ENCODE measurements at regions not wholly inside any gene's neighbourhood (a gene's known extent, or its start where the extent isn't known, plus 50 kb on each side); places are given as distances from the start of the nearest gene placed in this dataset.

GRCh38 chr5:62948301-62948700 lies 369.7 kb downstream of the LRRC70 start (continued):
- TF ChIP-seq ZBTB1 (CRISPR knock-in tag; IDR thresholded peaks at IDR 0.05; ENCODE audit: borderline replicate concordance, low read depth) (no peak), ARNT (IDR thresholded peaks at IDR 0.05) (no peak), MCM5 (IDR thresholded peaks at IDR 0.05; ENCODE audit: low read depth) (no peak), MCM2 (IDR thresholded peaks at IDR 0.05; ENCODE audit: low read depth) (no peak), CBX1 (IDR thresholded peaks at IDR 0.05; ENCODE audit: low read depth) (no peak), POLR2G (IDR thresholded peaks at IDR 0.05; ENCODE audit: low read depth, low read length) (no peak), BCL6 (CRISPR knock-in tag; IDR thresholded peaks at IDR 0.05) (no peak)

- WGBS (ENCODE audit: insufficient coverage, low coverage, missing lambda C conversion rate), result 0% methylated on average over 4 of the region's 4 CpGs
- intact Hi-C loops (cut with micrococcal nuclease), result no loop called here
- H3K4me3 ChIP-seq, result no peak overlapping the region
- H3K4me2 ChIP-seq (ENCODE audit: insufficient read depth, low read length), result no peak overlapping the region
- CTCF ChIA-PET (ENCODE audit: low intra/inter-chr PET ratio), result no interaction called here
- no peaks in the 10 kb centered on the region for H3K36me3 ChIP-seq (ENCODE audit: control insufficient read depth, insufficient read depth, low read length)
- no peaks in the 10 kb centered on the region for H3K9me3 ChIP-seq (replicated peaks; ENCODE audit: control insufficient read depth, insufficient read depth, low read depth, low read length)
- in situ Hi-C loops (cut with MboI), result no loop called here
- TF ChIP-seq ARID3B (CRISPR knock-in tag; IDR thresholded peaks at IDR 0.05; ENCODE audit: borderline replicate concordance), result no peak
- no peak for TF ChIP-seq COPS2 (conservative IDR thresholded peaks at IDR 0.05)
- no peak for TF ChIP-seq ID3 (CRISPR knock-in tag; IDR thresholded peaks at IDR 0.05)
- no peak for TF ChIP-seq ID3 (tag; IDR thresholded peaks at IDR 0.05)
- TF ChIP-seq NR0B1 (IDR thresholded peaks at IDR 0.05; ENCODE audit: partially characterized antibody), result no peak
- no peak for TF ChIP-seq CREB3L1 (IDR thresholded peaks at IDR 0.05; ENCODE audit: borderline replicate concordance, low read depth)
- TF ChIP-seq DEAF1 (CRISPR knock-in tag; IDR thresholded peaks at IDR 0.05), result no peak
- no peak for TF ChIP-seq ZNF696 (CRISPR knock-in tag; conservative IDR thresholded peaks at IDR 0.05)
- no peak for TF ChIP-seq ZNF780A (CRISPR knock-in tag; IDR thresholded peaks at IDR 0.05)
- no peaks in the 10 kb centered on the region for H3K9me1 ChIP-seq (ENCODE audit: control insufficient read depth, insufficient read depth, low read length)
- no peak for FAIRE-seq
- no peak overlapping the region for H3K27ac ChIP-seq (ENCODE audit: extremely low read depth, low read depth, low read length)
- H3K79me2 ChIP-seq (ENCODE audit: control insufficient read depth, insufficient read depth, low read length), result no peaks in the 10 kb centered on the region
- H2AFZ ChIP-seq (ENCODE audit: low read depth, low read length), result no peak overlapping the region
- BruUV-seq (replicated peaks), result no TSS peak
- H3K9ac ChIP-seq (ENCODE audit: insufficient read depth in 1 of 2, low read depth in 2 of 2, low read length in 2 of 2), result no peak overlapping the region
- no peaks in the 10 kb centered on the region for H3K4me1 ChIP-seq (replicated peaks in 1 of 2; ENCODE audit: control insufficient read depth in 2 of 2, insufficient read depth in 2 of 2, low read length in 2 of 2)
- H3K27me3 ChIP-seq (ENCODE audit: control insufficient read depth in 2 of 2, insufficient read depth in 2 of 2, low read length in 2 of 2), result no peaks in the 10 kb centered on the region
- DNase-seq (ENCODE audit: extremely low read depth in 1 of 4, low spot score in 3 of 4), result no peak
- no peak for ATAC-seq
- H4K20me1 ChIP-seq (replicated peaks; ENCODE audit: control insufficient read depth, insufficient read depth, low read length), result no peaks in the 10 kb centered on the region
- POLR2A ChIA-PET, result no interaction called here
Measured at GRCh38 chr5:62942384-62942783, 363.8 kb downstream of the LRRC70 start.

All from K562 (cell line).